ENCODE measurements at regions not wholly inside any gene's neighbourhood (a gene's known extent, or its start where the extent isn't known, plus 50 kb on each side); places are given as distances from the start of the nearest gene placed in this dataset.

GRCh38 chr10:36171556-36171952 lies 529.5 kb upstream of the FZD8 start (continued):
- TF ChIP-seq KDM4A (IDR thresholded peaks at IDR 0.05; ENCODE audit: low read depth, low read length, severe bottlenecking) = no peak
- TF ChIP-seq MAFK (IDR thresholded peaks at IDR 0.05; ENCODE audit: low read depth, low read length) = no peak
- TF ChIP-seq CBX8 (IDR thresholded peaks at IDR 0.05; ENCODE audit: borderline replicate concordance, low read depth, low read length) = no peak
- no peak for TF ChIP-seq HDAC6 (IDR thresholded peaks at IDR 0.05; ENCODE audit: low read depth, low read length)
